Thyroid gland (tissue), 4 donors: ENCODE measurements at regions not wholly inside any gene's neighbourhood (a gene's known extent, or its start where the extent isn't known, plus 50 kb on each side); places are given as distances from the start of the nearest gene placed in this dataset.

Source experiments
- DNase-seq, 2 donors: peaks; one replicate each; pipeline ENCODE4 v3.0.0-alpha.2; 2019
- H3K27ac ChIP-seq, 3 donors: fragments of 200-600 bp; sonication (generic); 1 replicate in 2 of 3; 2 replicates in 1 of 3; pipeline ENCODE4 v1.5.1; 2016 to 2019; ENCODE audit warnings: mild to moderate bottlenecking in 1 of 3, moderate library complexity in 1 of 3
- H3K27me3 ChIP-seq: fragments of 200-600 bp; sonication (generic); one replicate; pipeline ENCODE4 v1.5.1; 2019
- H3K36me3 ChIP-seq, 2 donors: fragments of 200-600 bp; sonication (generic); one replicate each; pipeline ENCODE4 v1.5.1; 2016 to 2019
- H3K4me1 ChIP-seq, 2 donors: fragments of 200-600 bp; sonication (generic); one replicate each; pipeline ENCODE4 v1.5.1; 2017 to 2019
- H3K4me3 ChIP-seq, 3 donors: fragments of 200-600 bp; sonication (generic); replicated peaks in 1 of 3; 1 replicate in 2 of 3; 2 replicates in 1 of 3; pipeline ENCODE4 v1.5.1; 2016; ENCODE audit warnings: mild to moderate bottlenecking in 1 of 3
- H3K9me3 ChIP-seq: fragments of 200-600 bp; sonication (generic); one replicate; pipeline ENCODE4 v1.5.1; 2017
- POLR2A ChIP-seq, 2 donors: fragments of 450-650 bp; IDR thresholded peaks; one replicate each; pipeline ENCODE4 v1.6.1; 2017; ENCODE audit warnings: antibody characterized with exemption in 2 of 2, mild to moderate bottlenecking in 2 of 2, moderate library complexity in 1 of 2
- WGBS, 2 donors: methylation state at CpG; one replicate each; pipeline ENCODE4 v1.1.5; 2017; 5-methylcytosine and 5-hydroxymethylcytosine counted together
- intact Hi-C: fragments of 100-400 bp; cut with DNase I; formaldehyde crosslinking; loops from one replicate; pipeline ENCODE4 v1.15.1; 2023
- TF ChIP-seq, protein P1 (sequence below), 6 experiments: fragments of 200-600 bp in 3 of 6; fragments of 450-650 bp in 3 of 6; sonication (generic) in 3 of 6; IDR thresholded peaks; one replicate each; pipeline ENCODE4 v1.5.1; 2016 to 2019; ENCODE audit warnings: antibody characterized with exemption in 6 of 6, mild to moderate bottlenecking in 2 of 6, inconsistent platforms in 1 of 6, moderate library complexity in 1 of 6

DNA sequence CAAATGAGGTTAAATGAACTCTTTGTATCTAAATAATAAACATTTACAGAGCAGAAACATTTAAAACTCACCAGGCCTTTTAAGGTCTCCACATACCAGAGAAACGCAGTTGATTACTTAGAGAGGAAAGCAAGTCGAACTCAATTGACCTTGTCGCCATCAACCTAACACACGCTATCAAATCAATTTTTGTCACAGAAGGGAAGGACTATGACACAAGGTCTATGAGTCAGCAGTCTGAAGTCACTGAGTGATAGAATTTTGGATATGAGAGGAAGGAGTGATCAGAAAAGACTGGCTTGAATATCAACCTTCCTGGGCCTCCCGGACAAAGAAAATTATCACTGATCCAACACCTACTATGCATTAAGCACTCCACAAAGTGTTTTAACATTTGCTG, 514.4 kb upstream of the ZNF385D start:
- no peak for DNase-seq
- TF ChIP-seq, protein P1, sequence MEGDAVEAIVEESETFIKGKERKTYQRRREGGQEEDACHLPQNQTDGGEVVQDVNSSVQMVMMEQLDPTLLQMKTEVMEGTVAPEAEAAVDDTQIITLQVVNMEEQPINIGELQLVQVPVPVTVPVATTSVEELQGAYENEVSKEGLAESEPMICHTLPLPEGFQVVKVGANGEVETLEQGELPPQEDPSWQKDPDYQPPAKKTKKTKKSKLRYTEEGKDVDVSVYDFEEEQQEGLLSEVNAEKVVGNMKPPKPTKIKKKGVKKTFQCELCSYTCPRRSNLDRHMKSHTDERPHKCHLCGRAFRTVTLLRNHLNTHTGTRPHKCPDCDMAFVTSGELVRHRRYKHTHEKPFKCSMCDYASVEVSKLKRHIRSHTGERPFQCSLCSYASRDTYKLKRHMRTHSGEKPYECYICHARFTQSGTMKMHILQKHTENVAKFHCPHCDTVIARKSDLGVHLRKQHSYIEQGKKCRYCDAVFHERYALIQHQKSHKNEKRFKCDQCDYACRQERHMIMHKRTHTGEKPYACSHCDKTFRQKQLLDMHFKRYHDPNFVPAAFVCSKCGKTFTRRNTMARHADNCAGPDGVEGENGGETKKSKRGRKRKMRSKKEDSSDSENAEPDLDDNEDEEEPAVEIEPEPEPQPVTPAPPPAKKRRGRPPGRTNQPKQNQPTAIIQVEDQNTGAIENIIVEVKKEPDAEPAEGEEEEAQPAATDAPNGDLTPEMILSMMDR (IDR thresholded peaks at IDR 0.05): no peak
- no peak for TF ChIP-seq POLR2A (IDR thresholded peaks at IDR 0.05)
- intact Hi-C loops: no loop called here
- H3K4me3 ChIP-seq: no peak overlapping the region
- no peaks in the 10 kb centered on the region for H3K4me1 ChIP-seq
- H3K9me3 ChIP-seq: no peaks in the 10 kb centered on the region
- no peaks in the 10 kb centered on the region for H3K36me3 ChIP-seq
- no peak overlapping the region for H3K27ac ChIP-seq
- no peaks in the 10 kb centered on the region for H3K27me3 ChIP-seq
- WGBS, 2 donors: 82 to 83% methylated on average over 5 of the region's 5 CpGs

DNA sequence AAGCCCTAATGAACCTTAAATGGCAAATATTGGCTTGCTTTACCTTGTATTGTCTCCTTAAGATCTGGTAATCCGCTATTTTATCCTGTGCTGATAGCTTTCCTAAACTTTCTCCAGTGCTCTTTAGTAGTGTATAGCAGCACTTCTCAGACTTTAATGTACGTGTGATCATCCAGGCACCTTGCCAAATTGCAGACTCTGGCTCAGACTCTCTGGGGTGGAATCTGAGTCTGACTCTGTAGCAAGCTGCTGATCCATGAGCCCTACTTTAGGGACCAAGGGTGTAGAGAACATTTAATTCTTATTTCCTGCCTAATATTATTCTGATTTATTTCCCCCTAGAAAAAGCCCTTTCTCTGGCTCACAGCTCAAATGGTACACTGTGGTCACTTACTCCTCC, 518.8 kb upstream of the ZNF385D start:
- no peaks in the 10 kb centered on the region for H3K27me3 ChIP-seq
- no peaks in the 10 kb centered on the region for H3K4me1 ChIP-seq
- DNase-seq: peak in 1 of 2 donors; percentile 4
- H3K4me3 ChIP-seq: no peak overlapping the region
- H3K27ac ChIP-seq: no peak overlapping the region
- intact Hi-C loops: no loop called here
- 18 to 29% methylated on average over 2 of the region's 2 CpGs for WGBS, 2 donors
- no peaks in the 10 kb centered on the region for H3K9me3 ChIP-seq
- H3K36me3 ChIP-seq: no peaks in the 10 kb centered on the region
- TF ChIP-seq POLR2A (IDR thresholded peaks at IDR 0.05): no peak
- TF ChIP-seq, protein P1 (IDR thresholded peaks at IDR 0.05): no peak

DNA sequence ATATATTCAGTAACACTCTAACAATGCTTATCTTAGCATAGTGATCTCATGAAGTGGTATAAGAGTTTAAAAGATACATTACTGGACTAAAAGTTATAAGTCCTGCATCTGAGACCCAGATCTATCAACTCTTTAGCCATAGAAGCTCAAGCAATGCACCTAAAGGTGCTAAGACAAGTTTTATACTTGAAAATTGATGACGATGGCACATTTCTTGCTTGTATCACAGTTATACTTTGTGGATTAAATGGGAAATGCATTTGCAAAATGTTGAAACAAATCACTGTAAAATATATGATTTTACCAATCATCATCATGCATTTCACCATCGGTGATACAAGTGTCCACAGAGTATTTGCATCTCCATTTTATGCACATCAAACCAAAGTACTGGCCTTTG, 525.3 kb upstream of the ZNF385D start:
- no peaks in the 10 kb centered on the region for H3K27me3 ChIP-seq
- WGBS, 2 donors: 95 to 98% methylated on average over 2 of the region's 2 CpGs
- no peaks in the 10 kb centered on the region for H3K9me3 ChIP-seq
- H3K4me1 ChIP-seq: no peaks in the 10 kb centered on the region
- no peak for DNase-seq
- H3K36me3 ChIP-seq: no peaks in the 10 kb centered on the region
- H3K27ac ChIP-seq: no peak overlapping the region
- no peak for TF ChIP-seq POLR2A (IDR thresholded peaks at IDR 0.05)
- TF ChIP-seq, protein P1 (IDR thresholded peaks at IDR 0.05): no peak
- H3K4me3 ChIP-seq: no peak overlapping the region
- intact Hi-C loops: no loop called here

DNA sequence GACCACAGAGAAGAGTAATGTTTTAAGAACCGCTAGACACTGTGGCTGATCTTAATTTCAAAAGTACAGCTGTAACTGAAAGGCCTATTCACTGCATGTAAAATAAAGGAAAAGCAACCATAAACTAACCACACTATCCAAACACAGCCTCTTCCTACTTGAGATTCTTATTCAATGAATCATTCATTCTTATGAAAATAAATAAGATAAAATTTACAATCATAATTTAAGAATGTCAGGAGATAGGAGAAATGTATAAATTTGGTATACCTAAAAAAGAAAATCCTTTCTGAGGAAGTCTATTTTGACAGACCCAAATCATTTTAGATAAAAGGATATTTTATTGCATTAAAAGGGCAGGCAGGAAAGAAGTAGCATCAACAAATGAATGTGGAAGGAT, 533.5 kb upstream of the ZNF385D start:
- DNase-seq: no peak
- Histone ChIP-seq H3K27ac (no peak overlapping the region), H3K36me3 (no peaks in the 10 kb centered on the region), H3K9me3 (no peaks in the 10 kb centered on the region), H3K4me3 (no peak overlapping the region), H3K4me1 (no peaks in the 10 kb centered on the region), H3K27me3 (no peaks in the 10 kb centered on the region)
- intact Hi-C loops: no loop called here
- 87 to 96% methylated on average over 1 of the region's 1 CpG for WGBS, 2 donors
- no peak for TF ChIP-seq POLR2A (IDR thresholded peaks at IDR 0.05)
- TF ChIP-seq, protein P1 (IDR thresholded peaks at IDR 0.05): no peak

DNA sequence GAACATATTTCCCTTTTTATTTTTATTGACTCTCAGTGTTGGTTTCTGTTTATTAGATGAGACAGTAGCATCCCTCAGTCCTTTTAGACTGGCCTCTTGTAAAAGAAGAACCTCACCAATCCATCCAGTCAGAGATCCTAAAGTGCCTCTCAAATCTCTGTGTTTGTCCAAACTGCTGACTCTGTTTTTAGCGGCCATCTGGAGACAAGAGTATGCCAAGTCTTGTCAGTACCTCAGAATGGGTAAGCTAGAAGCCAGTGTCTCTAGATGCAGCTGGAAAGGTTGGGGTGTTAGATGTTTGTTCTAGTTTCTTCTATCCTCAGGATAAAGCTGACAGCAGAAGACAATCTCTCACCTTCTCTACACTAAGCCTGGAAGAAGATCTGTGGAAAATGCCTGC, 537.7 kb upstream of the ZNF385D start:
- Histone ChIP-seq H3K27me3 (no peaks in the 10 kb centered on the region), H3K4me1 (no peaks in the 10 kb centered on the region), H3K4me3 (no peak overlapping the region), H3K36me3 (no peaks in the 10 kb centered on the region), H3K27ac (no peak overlapping the region), H3K9me3 (no peaks in the 10 kb centered on the region)
- no peak for TF ChIP-seq POLR2A (IDR thresholded peaks at IDR 0.05)
- TF ChIP-seq, protein P1 (IDR thresholded peaks at IDR 0.05): no peak
- DNase-seq: no peak
- 0 to 21% methylated on average over 1 of the region's 1 CpG for WGBS, 2 donors
- intact Hi-C loops: no loop called here
